Islet precursor cell (in vitro differentiated cells): ENCODE measurements at regions not wholly inside any gene's neighbourhood (a gene's known extent, or its start where the extent isn't known, plus 50 kb on each side); places are given as distances from the start of the nearest gene placed in this dataset.

Experiments
- DNase-seq: peaks from one replicate; pipeline ENCODE4 v3.0.0-alpha.2; 2018

- no peak for DNase-seq
Measured at GRCh38 chr5:91240175-91240574, 142.9 kb downstream of the ARRDC3 start.

DNA sequence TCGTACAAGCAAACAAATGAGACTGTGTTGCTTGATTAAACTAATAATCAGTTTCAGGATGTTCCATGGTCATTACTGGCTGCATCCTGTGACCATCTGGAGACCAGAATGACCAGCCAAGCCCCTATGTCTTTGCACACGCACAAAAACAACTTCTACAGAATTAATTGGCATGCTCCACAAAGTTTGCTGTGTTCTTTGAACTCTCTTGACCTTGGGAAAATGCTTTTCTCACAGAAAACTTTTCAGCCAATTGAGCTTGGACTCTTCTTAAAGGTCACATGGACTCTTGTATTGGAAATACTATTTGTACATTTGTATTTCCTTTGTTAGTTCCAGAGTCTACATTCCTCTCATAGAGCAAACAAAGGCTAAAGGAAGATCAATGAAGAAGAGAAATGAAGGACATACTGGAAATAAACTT lies 147.8 kb downstream of the ARRDC3 start:
- no peak for DNase-seq

DNA sequence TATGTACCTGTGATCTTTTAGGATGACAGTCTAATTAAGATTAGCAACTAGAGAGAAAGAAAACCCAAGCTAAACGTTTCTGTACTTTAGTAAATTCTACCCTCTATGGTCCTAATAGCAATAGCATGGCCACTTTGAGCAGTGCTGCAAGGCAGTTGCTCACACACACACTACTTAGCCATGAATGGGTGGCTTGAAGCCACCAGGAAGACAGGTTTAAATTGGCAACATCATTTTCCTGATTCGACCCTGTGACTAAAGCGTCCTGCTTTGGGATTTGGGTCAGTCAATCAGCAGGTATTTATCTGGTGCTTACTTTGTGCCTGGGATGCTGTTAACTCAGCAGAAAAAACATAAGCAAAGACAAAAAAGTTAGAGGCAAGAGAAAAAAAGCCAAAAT lies 150.6 kb downstream of the ARRDC3 start:
- DNase-seq: no peak

DNA sequence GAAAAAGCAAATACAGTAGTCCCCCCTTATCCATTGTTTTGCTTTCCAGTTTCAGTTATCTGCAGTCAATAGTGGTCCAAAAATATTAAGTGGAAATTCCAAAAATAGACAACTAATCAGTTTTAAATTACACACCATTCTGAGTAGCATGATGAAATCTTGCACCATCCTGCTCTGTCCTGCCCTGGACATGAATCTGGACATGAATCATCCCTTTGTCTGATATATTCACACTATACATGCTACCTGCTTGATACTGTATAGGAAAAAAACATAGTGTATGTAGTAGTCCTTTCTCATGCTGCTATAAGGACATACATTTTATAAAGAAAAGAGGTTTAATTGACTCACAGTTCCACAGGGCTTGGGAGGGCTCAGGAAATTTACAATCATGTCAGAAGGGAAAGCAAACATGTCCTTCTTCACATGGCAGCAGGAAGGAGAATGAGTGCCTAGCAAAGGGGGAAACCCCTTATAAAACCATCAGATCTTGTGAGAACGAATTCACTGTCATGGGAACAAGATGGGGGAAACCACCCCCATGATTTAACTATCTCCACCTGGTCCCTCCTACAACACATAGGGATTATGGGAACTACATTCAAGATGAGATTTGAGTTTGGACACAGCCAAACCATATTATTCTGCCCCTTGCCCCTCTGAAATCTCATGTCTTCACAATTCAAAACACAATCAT lies 153.9 kb downstream of the ARRDC3 start:
- no peak for DNase-seq

DNA sequence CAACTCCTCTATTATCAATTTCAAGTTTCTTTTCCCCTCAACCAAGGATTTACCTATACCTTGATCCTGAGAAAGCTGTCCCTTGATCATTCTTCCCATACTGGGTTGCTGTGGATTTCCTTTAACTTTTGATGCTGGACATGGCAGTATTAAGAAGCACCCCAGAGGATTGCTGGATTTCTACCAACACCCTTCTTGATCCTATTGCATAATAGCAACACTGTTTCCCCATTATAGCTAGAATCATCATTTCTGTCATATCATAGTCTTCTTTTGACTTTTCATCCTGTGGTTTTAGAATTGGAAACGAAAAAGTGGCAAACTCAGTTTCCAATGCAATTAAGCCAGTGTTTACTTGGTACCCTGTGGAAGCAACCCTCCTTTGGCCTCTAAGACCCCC lies 154.9 kb downstream of the ARRDC3 start:
- no peak for DNase-seq

GRCh38 chr5:91225848-91226686 lies 157.1 kb downstream of the ARRDC3 start:
- DNase-seq: peak; percentile 62

GRCh38 chr5:91224969-91225368 lies 158.1 kb downstream of the ARRDC3 start:
- DNase-seq: no peak

DNA sequence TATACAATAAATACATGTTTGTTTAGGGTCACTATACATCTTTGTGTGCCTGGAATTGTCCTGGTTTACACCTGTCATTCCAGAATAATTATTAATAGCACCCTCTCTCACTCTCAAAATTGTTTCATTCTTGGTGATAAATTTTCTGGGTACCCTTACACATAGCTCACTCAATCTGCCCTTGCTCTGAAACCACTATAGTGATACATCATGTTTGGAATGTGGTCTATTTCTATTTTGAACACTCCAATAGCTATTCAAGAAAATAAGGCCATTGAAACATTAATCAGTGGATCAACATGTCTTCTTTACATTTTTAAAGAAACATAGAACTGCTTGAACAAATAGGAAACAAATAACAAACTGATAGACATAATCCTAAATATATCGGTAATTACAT lies 158.7 kb downstream of the ARRDC3 start:
- no peak for DNase-seq

DNA sequence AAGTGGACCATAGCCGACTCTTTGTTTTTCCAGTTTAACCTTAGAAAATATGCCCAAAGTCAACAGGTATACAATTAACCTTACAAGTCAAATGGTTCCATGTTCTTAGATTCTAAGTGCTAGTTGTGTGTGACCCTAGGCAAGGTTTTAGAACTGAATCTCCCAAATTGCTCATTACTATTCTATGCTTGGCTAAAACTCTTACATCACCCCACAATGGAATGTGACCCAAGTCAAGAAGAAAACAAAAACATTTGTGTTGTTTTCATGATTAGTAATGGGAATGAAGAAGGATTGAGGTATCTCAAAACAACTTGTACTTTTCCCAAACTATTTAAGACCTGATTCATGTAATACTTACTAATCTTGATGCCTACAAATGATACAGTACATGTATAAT lies 159.2 kb downstream of the ARRDC3 start:
- no peak for DNase-seq

GRCh38 chr5:91222482-91222881 lies 160.6 kb downstream of the ARRDC3 start:
- DNase-seq: no peak

- DNase-seq: no peak
Measured at GRCh38 chr5:91221917-91222316, 161.2 kb downstream of the ARRDC3 start.

GRCh38 chr5:91219803-91220371 lies 163.2 kb downstream of the ARRDC3 start:
- DNase-seq: no peak

GRCh38 chr5:91219091-91219802 lies 163.9 kb downstream of the ARRDC3 start:
- no peak for DNase-seq

DNA sequence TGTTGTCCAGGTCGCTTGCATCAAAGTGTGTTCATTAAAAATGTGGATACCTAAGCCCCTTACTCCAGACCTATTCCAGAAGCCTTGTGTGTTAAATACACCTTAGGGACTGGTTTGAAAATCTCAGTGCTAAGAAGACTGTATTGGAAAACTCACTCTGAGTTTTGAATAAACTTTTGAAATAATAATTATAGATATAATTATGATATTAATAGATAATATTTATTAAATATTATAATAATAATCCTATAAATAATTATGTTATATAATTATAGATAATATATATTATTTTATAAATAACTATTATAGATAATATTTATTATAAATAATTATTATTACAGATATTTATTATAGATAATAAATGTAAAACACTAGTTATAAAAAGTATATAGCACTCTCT lies 165.3 kb downstream of the ARRDC3 start:
- DNase-seq: no peak

DNA sequence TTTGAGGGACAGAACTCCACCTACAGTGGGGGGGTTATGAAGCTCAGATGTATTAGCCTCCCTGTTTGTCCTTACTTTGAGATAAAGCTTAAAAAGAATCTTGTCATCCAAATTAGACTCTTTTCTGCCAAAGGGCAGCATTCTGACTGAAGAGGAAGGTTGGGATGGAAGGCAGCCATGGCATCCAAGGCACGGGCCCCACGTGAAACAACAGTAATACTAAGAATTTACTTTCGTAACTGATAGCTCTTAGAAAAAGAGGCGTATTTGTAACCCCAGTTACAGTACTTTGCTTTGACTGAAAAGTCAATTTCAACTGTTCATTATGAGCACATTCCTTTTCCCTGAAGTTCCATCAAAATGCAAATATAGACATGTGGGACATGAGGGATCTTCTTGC lies 168.5 kb downstream of the ARRDC3 start:
- no peak for DNase-seq
